DMS 273 (cell line): ENCODE measurements at regions not wholly inside any gene's neighbourhood (a gene's known extent, or its start where the extent isn't known, plus 50 kb on each side); places are given as distances from the start of the nearest gene placed in this dataset.
"Not testable (repeated sequence)": the region's sequence is repeated elsewhere in the genome, so short reads cannot be mapped to it uniquely, and the experiment has no call there.

Source experiments
- DNase-seq: peaks from one replicate; lab custom pipeline; 2025; ENCODE audit not compliant: unreplicated experiment; lab: John Stamatoyannopoulos, UW

DNA sequence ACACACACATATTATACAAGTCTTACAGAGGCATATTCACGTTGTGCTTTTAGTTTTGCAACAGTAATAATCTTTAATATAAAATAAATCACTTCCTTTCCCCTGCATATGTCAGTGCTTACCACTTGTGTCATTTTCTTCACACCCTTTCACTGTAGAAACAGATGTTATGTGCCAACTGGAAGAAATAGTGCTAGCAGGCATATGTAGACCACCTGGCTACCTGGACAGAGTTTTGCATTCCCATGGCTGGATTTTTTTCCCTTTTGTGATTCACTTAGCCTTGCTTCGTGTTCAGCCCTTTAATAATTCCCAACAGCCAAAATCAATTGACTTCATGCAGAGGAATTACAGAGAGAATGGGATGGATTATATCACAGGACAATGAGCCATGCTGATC lies 399.1 kb upstream of the SPRY2 start:
- peak; percentile 52 for DNase-seq

DNA sequence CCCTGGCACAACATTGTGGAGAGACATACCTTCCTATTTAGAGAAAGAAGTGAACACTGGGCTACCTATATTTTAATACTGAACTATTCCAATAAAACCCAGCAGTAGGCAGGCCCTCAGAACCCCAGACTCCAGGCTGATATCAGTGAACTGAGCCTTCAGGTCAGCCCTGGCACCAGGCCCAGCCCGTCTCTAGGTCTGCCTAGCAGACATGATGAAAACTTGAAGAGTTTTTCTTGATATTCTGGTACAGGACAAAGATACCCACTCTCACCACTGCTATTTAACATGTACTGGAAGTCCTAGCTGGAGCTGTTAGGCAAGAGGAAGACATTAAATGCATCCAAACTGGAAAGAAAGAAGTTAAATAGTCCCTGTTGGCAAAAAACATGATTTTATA lies 396.6 kb upstream of the SPRY2 start:
- peak; percentile 1 for DNase-seq

DNA sequence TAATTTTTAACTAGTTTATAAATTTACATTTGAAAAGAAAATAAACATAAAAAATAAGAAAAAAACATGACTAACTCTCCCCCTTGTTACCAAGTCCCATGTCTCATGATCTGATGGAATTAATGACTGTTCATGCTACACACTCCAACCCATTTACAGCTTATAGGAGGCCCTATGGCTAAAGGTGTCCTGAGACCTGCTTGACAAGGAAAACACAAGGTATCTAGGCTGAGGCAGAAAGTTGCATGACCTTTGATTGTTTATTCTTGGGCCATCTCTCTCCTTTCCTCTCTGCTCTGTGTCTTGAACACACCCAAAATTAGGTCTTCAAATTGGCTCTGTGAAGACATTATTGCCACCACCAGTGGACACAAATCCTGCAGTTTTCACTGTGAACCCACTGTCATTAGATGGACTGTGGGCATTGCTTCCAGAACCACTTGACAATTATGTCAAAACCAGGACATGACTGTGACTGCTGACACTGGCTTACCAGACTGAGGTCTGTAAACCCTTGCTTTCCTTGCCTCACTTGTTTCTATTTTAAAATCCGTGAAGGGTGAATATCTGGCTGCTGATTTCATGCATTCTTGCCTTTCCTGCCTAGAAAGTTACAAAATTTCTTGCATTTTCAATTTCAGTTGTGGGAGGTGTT lies 386.5 kb upstream of the SPRY2 start:
- DNase-seq, result no peak

DNA sequence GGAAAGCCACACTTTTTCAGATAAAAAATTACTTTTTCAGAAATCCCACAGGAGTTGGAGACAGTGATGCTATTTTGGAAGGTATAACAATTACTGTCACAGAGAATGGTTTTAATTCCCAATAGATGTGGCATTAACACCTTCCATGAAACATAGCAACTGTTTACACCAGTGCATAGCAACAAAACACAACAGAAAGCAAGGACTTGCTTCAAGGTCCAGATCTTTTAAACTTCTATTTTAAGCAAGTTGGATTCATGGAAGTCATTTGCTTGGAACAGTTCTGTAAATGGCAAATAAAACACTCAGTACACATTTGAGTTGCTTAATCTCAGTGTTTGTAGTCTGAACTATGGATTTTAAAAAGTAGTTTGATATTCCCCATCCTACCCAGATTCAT lies 385.9 kb upstream of the SPRY2 start:
- DNase-seq, result no peak

DNA sequence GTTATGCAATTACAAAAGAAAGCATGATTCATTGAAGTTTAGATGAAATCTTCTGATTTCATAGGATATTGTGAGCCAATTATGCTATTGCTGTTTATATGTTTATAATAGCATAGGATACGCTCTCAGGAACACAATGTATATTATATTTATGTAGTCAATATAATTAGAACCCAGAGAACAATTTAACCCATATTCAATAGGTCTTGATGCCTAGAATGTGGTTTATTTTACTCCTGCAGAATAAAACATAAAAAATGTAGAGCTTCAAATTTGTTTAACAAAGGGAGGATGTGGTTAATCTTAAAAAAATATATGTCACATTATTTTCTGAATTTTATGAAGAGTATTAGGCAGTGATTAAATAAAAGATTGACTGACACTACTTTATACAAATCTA lies 380.8 kb upstream of the SPRY2 start:
- no peak for DNase-seq

DNA sequence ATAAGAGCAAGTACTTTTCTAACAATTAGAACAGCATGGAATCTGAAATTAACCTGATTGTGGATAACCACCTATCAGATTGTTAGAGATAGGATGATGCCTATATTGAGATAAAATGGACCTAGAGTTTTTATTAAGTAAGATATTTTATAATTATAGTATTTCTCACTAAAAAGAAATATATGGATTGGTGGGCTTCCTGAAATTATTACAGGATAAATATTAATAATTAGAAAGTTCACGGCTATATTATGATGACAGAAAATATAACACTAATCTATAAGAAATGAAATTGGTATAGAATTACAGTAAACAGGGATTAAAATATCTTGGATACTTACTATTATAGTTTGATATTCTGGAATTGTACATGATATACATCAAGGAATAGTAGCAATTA lies 378.0 kb upstream of the SPRY2 start:
- DNase-seq, result no peak

DNA sequence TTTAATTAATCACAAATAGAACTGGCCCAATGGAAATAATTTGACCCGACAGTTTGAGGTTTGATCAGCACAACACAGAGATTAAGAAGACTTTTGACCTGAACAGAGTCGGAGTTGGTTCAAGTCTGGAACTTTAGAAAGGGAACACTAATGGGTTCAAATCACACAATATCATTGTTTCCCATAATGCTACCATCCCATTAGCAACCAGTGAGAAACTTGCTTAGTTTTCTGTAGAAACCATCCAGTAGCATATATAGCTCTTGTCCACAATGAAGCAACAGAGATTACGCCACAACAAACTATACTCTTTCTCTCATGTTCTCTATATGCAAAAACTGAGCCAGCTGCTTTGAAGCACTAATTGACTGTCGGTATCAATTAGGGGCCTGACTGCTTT lies 376.9 kb upstream of the SPRY2 start:
- DNase-seq, result no peak

DNA sequence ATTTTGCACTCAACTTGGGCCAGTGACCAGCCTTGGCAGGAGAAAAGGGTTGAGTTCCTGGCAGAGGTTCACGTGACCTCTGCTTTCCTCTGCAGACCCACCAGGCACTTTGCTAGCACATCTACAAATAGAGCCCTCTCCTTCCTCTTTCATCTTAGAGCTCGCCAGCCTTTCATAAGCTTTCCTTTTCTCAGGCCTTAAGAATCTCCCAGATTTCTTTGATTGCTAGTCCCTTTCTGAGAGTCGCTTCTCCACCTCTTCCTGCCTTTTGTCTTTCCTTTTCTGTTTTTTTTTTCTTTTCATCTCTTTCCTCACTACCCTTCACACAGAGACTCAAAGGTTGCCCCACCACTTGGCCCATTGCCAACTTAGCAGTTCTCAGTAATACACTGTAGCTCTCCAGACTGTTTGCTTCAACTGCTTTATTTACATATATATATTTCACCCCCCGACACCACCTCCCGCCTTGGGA lies 375.7 kb upstream of the SPRY2 start:
- peak; percentile 22 for DNase-seq

DNA sequence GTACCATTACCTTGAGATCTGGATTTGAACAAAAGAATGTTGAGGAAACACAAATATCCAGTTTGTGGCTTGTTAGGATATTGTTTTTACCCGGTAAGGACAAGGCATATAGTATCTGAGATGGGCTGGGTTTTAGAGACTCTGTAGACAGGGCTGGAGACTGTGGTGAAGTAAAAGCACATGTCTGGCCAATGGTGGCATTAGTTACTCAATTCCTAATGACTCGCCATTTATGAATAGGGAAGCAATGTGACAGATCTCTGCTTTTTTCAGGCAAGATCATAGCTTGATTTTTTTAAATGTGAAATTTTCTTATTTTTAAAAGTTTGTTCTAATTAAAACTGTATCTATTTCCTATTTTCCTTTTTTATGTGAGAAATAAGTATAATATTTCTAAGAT lies 371.1 kb upstream of the SPRY2 start:
- DNase-seq, result no peak

DNA sequence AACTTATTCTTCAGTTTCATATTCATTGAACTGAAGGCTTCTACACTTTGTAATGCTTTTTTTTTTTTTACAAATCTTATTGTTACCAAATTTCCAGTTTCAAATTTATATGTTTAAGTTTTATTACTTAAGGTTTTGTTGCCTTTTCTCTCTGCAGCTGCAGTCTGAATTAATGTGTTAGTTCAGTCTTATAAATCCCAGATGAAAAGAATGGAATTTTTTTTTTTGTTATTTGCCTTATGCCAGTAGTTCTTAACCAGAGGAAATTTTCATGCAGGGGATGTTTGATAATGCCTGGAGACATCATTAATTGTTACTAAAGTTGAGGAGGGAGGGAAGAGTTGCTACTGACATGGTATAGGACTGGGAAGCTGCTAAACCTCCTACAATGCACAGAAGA lies 367.9 kb upstream of the SPRY2 start:
- DNase-seq, result no peak

DNA sequence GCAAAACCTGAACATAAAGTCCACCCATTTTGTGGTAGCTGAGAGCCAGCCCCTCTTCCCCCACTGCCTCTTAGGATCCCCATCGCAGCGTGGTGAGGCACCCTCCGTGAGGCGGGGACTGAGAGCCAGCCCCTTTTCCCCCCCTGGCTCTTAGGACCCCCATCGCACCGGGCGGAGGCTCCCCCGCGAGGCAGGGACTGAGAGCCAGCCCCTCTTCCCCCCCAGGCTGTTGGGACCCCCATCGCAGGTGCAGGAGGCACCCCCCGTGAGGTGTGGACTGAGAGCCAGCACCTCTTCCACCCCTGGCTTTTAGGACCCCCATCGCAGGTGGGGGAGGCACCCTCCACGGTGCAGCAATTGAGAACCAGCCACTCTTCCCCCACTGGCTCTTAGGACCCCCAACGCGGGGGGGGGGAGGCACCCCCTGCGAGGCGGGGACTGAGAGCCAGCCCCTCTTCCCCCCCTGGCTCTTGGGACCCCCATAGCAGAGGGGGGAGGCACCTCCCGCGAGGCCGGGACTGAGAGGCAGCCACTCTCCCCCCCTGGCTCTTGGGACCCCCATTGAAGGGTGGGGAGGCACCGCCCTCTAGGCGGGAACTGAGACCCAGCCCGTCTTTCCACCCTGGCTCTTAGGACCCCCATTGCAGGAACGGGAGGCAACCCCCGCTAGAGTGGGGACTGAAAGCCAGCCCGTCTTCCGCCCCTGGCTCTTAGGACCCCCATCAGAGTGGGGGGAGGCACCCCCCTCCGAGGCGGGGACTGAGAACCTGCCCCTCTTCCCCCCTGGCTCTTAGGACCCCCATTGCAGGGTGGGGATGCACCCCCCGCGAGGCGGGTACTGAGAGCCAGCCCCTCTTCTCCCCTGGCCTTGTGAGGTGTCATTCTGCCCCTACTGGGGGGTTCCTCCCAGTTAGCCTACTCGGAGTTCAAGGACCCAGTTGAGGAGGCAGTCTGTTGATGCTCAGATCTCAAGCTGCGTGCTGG lies 366.4 kb upstream of the SPRY2 start:
- no peak for DNase-seq

DNA sequence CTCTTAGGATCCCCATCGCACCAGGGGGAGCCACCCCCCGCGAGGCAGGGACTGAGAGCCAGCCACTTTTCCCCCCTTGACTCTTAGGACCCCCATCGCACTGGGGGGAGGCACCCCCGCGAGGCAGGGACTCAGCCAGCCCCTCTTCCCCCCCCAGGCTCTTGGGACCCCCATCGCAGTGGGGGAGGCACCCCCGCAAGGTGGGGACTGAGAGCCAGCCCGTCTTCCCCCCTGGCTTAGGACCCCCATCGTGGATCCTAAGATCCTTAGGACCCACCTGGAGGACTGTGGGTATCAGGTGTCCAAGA lies 365.2 kb upstream of the SPRY2 start:
- no peak for DNase-seq

DNA sequence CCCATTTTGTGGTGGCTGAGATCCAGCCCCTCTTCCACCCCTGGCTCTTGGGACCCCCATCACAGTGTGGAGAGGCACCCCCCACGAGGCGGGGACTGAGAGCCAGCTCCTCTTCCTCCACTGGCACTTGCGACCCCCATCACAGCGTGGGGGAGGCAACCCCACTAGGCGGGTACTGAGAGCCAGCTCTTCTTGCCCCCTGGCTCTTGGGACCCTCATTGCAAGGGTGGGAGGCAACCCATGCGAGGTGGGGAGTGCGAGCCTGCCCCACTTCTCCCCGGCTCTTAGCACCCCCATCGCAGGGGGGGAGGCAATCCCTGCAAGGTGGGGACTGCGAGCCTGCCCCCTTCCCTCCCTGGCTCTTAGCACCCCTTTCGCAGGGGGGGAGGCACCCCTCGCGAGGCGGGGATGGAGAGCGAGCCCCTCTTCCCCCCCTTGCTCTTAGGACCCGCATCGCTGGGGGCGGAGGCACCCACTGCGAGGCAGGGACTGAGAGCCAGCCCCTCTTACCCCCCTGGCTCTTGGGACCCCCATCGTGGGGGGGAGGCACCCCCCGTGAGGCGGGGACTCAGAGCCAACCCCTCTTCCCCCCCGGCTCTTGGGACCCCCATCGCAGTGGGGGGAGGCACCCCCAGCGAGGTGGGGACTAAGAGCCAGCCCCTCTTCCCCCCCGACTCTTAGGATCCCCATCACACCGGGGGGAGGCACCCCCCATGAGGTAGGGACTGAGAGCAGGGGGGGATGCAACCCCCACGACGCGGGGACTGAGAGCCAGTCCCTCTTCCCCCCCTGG lies 364.6 kb upstream of the SPRY2 start:
- DNase-seq, result no peak

DNA sequence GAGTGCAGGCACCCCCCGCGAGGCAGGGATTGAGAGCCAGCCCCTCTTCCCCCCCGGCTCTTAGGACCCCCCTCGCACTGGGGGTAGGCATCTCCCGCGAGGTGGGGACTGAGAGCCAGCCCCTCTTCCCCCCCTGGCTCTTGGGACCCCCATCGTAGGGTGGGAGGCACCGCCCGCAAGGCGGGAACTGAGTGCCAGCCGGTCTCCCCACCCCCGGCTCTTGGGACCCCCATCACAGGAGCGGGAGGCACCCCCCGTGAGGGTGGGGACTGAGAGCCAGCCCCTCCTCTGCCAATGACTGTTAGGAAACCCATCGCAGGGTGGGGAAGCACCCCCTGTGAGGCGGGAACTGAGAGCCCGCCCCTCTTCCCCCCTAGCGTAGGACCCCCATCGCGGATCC lies 363.4 kb upstream of the SPRY2 start:
- DNase-seq, result no peak

DNA sequence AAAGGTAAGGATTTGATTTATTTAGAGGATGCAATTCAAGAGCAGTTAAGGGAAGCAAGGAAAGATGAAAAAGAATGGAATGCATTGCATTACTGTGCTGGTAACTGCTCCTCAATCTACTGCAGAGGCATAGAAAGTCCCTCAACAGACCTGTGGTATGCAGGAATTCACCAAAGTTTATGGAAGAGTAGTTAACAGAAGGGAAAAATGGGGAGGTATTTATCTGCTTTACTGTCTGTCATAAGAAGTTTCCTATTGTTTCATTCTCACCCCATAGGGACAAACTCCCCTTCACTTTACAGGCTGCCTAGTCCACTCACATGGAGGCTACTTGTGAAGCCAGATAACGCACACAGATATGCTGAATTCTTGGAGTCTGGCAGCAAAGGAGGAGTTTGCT lies 354.9 kb upstream of the SPRY2 start:
- DNase-seq, result no peak

DNA sequence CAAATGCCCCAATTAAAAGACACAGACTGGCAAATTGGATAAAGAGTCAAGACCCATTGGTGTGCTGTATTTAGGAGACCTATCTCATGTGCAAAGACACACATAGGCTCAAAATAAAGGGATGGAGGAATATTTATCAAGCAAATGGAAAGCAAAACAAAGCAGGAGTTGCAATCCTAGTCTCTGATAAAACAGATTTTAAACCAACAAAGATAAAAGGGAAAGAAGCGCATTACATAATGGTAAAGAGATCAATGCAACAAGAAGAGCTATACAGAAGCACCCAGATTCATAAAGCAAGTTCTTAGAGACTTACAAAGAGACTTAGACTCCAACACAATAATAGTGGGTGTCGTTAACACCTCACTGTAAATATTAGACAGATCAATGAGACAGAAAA lies 350.9 kb upstream of the SPRY2 start:
- DNase-seq, result not testable (repeated sequence)

DNA sequence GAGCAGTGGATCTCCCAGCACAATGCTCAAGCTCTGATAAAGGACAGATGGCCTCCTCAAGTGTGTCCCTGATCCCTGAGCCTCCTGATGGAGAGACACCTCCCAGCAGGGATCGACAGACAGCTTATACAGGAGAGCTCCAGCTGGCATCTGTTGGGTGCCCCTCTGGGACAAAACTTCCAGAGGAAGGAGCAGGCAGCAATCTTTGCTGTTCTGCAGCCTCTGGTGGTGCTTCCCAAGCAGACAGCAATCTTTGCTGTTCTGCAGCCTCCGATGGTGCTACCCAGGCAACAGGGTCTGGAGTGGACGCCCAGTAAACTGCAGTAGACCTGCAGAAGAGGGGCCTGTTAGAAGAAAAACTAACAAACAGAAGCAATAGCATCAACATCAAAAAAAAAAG lies 349.3 kb upstream of the SPRY2 start:
- DNase-seq, result no peak

DNA sequence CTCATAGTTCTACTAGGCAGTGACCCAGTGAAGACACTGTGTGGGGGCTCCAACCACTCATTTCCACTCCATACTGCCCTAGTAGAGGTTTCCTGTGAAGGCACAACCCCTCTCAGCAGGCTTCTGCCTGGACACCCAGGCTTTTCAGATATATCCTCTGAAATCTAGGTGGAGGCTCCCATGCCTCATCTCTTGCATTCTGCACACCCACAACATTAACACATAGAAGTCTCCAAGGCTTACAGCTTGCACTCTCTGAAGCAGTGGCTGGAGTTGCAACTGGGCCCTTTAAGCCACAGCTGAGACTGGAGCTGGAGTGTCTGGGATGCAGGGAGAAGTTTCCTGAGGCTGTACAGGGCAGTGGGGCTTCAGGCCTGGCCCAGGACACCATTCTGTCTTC lies 347.7 kb upstream of the SPRY2 start:
- DNase-seq, result no peak

DNA sequence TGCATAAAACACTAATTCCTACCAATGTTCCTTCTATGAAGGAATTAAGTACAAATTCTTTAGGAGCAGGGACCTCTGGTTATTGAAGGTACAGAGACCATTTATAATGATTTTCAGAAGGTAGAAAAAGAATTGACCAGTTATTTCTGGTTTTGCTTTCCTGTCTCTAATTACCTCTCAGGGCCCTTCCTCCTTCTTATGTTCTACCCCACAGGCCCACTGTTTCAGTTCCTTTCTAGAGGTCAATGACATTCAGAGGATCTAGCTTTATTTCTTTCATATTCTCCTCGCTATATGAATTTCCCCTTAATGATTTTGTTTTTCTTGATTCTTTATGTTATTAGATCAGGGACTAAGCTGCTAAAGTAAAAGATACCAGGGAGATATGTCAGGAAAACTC lies 345.0 kb upstream of the SPRY2 start:
- no peak for DNase-seq

DNA sequence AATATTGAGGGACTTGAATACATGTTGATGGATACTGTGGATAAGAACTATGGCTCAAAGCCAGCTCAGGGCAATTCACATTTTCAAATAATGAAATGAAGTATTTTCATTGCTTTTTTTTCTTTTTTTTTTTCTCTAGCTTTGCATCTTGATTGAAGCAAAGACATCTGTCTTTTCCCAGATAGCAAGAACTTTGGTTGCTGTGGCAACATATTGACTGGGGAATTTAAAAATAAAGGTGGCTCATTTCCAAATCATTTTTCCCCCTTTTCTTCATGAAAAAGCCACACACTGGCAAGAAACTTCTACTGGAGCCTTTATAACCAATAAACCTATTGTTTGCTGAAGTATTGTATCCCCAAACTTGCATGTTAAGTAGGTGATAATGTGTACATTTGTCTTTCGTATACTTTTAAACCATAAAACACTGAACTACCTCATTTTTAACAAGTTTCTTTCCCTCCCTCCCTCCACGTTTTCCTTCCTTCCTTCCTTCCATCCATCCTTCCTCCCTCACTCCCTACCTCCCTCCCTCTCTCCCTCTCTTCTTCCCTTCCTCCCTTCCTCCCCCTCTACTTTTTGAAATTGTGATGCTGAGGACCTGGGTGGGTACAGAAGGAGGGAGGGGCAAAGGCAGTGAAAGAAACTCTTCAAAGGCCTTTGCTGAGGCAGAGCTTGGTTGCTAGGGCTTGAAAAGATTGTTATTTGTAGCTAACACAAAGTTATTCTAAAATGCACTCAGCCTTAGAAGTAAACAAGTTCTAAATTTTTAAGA lies 343.5 kb upstream of the SPRY2 start:
- no peak for DNase-seq

DNA sequence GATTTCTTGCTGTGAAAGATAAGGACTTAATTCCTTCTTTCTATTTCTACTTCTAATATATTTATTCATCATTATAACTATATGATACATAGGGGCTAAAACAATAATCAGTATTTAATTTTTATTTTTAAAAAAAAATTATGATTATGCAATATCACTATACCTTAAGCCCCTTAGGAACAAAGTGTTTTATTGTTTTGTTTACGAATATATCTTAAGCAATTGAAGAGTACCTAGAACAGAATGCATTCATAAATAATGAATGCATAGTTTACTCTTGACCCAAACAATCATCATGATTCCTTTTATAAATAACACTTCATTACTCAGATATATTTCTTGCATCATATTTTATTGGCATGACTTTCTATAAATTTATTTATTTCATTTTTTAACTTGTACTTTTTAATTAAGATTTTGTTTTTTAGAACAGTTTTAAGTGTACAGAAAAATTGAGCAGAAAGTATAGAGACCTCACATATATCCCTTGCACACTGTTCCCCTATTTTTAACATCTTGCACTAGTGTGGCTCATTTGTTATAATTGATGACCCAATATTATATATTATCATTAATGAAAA lies 339.9 kb upstream of the SPRY2 start:
- no peak for DNase-seq
